CD1c-positive myeloid dendritic cell (primary cell): ENCODE measurements at regions not wholly inside any gene's neighbourhood (a gene's known extent, or its start where the extent isn't known, plus 50 kb on each side); places are given as distances from the start of the nearest gene placed in this dataset.
"Not testable (repeated sequence)": the region's sequence is repeated elsewhere in the genome, so short reads cannot be mapped to it uniquely, and the experiment has no call there.

Experiments used
- DNase-seq: peaks from one replicate; pipeline ENCODE4 v3.0.0-alpha.2; 2016; ENCODE audit errors: extremely low spot score

DNA sequence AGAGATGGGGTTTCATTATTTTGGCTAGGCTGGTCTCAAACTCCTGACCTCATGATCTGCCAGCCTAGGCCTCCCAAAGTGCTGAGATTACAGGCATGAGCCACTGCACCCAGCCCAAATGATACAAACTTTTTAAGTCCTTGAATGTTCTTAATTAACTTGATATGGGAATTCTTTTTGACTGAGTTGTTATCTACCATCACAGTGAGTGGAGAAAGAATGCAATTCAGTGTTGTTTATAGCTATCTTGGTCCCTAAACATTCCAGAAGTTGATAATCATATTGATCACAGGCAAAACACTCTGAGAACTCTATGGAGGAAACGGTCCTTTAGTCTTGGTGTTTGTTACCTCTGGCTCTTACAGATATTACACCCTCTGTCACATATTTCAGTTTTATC is 1072.5 kb downstream of the SUCLG1 start:
- no peak for DNase-seq

DNA sequence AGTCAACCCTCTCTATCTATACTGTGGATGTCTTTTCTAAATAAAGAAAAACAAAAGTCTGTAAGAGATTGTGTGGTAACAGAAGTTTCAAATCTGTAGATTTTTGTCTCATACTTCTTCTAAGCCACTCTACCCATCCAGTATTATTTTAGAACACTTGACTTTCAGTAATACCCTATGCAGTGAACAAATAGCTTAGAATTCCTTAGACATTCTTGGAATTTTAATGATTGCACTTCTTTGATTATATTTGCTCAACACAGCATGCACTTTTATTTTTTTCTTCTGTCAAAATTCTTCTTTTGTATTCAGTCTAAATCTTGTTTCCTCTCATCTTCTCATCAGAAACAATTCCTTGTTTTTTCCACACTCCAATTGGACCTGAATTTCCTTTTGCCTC is 1080.2 kb downstream of the SUCLG1 start:
- DNase-seq = no peak

DNA sequence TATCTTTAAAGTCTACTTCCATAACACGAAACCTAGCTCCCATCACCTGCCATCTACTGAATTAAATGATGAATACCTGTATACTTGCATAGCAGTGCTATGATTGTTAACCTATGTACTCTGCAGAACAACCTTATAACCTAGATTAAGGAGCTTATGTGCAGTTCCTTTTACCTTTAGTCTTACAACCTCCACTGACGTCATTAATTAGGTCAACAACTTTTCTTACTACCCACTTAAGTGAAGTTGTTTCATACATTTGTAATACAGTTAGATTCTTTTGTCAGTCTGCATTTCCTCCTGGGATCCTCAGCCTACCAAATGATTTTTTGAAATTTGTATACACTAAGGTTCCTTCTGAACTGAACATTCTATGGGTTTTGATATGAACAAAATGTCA is 1082.3 kb downstream of the SUCLG1 start:
- no peak for DNase-seq

DNA sequence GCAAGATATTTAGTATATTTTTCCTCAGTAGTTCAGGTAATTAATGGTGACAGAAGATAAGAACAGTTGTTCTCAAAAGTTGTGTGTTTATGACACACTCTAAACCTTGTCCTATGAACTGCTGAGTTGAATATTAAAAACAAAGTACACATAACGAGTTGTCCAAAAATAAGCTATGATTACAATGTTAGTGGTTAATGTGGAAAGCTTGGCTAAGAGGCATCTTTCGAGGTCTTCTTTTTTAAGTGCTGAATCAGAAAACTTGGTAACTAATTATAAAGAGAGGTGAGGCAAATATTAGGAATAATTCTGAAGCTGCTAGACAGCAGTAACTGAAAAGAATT is 1088.7 kb downstream of the SUCLG1 start:
- no peak for DNase-seq

DNA sequence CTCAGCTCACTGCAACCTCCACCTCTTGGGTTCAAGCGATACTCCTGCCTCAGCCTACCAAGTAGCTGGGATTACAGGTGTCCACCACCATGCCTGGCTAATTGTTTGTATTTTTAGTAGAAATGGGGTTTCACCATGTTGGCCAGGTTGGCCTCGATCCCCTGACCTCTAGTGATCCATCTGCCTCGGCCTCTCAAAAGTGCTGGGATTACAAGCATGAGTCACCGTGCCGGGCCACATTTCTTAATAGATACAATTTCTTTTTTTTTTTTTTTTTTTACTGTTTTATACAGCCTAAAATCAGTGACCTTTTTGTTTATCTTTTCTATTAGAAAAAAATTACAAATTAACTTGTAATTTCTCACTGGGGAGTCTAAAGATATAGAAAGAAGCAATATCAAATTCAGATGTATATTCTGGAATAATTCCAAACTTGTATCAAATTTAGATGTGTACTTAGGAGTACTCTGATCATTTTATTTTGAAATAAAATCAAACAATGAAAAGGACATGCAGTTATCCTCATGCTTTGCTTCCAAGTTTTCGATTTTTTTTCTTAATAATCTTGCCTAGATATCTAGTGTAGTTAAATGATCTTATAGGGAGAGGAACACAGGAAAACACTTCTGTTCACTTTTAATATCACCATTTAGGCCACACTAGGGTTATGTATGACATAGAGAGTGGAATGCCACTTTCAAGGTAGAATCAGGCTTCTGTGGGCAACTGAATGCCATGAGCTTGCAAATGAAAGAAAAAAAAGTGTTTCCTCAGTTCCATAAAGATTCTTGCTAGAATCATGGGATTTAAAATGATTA is 1089.3 kb downstream of the SUCLG1 start:
- no peak for DNase-seq

DNA sequence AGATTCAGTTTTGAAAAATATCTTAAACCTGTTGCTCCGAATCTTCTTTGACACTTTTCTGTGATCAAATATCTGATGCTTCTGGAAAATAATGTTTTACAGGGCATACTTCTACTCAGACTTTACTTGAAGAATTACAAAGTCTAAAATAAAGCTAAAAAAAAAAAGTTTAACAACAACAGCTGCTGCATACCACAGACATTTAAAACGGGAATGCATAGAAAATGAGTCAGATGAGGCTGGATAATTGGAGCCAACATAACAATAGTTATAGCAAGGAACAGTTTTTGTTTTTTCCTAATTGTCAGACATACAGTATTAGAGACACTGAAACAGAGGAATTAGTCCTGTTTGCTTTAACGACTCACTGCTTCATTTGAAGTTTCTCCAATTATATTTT is 1090.2 kb downstream of the SUCLG1 start:
- no peak for DNase-seq

DNA sequence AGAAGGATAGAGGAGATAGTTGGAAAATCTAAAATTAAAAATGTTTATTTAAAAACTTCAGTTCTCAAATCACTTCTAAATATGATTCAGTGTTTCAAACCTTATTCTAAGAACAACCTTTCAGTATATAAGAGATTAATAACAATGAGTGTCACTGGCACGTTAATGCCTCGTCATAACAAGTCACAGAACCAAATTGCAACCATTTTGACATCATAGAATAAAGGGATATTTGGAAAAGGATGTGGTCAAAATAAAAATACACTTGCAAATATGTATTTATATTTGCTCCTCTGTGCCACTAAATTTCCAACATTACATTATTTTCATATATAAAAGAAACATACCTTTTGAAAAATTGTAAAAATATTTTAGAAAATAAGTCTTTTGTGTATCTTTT is 1090.6 kb downstream of the SUCLG1 start:
- DNase-seq = no peak

DNA sequence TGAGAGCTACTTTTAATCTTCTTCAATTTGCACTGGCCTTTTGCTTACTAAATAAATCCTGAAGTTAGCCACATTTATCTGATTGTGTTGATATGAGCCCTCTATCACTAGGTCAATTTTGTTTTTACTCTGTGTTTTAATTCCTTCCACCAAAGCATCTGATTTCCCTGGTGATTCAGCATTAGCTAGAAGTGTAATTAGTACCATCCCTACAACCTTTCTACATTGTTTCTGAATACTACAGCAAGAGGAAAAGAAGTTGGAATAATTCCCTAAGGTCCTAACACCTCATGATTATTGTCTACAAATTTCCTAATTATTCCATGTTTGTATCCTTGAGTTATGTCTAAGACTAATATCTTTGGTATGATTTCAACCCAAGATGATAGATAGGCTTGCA is 1093.6 kb downstream of the SUCLG1 start:
- no peak for DNase-seq

DNA sequence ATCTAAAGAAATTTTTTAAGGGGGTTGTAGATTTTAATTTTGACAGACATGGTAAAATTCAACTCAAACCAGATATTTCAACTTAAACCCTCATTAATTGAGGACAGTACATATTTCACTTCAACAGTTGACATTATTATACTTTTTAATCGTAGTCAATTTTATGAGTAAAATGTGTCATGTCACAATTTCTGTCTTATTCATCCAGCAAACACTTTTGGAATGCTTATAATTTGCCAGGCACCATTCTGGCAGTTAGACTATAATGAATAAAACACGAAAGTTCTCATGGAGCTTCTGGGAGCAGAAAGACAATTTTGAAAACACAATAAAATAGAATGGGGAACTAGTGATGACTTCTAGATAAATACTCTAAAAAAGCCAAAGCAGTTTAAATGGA is 1094.8 kb downstream of the SUCLG1 start:
- no peak for DNase-seq

DNA sequence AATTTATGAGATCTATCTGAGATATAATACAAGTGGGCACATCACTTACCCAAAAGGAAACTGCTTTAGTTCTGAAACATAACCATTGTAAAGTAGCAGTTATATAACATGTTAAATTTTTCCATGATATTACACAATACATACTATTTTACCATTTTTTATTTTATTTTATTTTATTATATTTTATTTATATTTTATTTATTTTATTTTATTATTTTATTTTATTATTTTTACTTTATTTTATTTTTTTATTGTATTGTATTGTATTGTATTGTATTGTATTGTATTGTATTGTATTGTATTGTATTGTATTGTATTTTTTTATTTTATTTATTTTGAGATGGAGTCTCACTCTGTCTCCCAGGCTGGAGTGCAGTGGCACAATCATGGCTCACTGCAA is 1095.9 kb downstream of the SUCLG1 start:
- DNase-seq = not testable (repeated sequence)

DNA sequence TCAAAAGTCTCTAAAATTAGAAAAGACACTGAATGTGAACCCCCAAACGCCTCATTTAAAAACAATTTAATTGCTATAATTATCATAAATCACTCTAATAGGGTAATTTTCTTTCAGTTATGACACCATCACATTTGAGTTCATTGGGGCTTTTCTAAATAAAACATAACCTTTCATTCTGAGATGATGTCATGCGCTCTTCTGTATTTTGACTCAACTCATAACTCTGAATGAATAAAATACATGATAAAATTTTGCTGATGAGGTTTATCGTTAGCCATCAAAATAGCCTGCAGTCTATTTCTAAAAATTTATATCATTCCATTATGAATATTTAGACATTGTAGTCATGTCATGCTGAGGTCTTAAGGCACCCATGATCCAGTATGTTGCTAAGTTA is 1099.7 kb downstream of the SUCLG1 start:
- no peak for DNase-seq

DNA sequence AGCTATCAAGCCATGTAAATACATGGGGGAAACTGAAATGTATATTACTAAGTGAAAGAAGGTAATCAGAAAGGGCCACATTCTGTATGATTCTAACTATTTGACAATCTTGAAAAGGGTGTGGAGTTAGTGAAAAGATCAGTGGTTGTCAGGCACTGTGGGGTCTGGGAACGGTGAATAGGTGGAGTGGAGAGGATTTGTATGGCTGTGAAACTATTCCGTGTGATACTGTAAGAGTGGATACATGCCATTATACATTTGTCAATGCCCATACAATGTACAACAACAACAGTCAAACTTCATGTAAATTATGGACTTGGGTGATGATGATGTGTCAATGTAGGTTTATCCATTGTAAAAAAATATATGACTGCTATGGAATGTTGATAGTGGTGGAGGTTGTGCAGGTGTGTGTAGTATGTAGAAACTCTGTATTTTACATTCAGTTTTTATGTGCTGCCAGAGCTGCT is 1116.2 kb downstream of the SUCLG1 start:
- no peak for DNase-seq

DNA sequence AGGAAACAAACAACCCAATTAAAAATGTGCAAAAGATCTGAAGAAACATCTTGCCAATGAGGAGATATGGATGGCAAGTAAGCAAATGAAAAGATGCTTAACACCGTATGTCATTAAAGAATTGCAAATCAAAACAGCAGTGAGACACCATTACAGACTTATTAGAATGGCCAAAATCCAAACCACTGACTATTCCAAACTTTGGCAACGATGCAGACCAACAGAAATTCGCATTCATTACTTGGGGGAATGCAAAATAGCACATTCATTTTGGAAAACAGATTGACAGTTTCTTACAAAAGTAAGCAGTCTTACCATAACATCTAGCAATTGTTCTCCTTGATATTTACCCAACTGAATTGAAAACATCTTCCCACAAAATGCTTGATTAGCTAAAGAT is 1118.7 kb downstream of the SUCLG1 start:
- no peak for DNase-seq

DNA sequence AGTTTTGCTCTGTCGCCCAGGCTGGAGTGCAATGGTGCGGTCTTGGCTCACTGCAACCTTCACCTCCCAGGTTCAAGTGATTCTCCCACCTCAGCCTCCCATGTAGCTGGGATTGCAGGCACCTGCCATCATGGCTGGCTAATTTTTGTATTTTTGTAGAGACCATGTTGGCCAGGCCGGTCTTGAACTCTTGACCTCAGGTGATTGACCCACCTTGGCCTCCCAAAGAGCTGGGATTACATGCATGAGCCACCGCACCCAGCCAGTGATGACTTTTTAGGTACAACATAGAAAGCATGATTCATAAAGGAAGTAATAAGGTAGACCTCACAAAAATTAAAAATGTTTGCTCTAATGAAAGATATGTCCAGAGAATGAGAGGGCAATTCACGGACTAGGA is 1119.1 kb downstream of the SUCLG1 start:
- not testable (repeated sequence) for DNase-seq

DNA sequence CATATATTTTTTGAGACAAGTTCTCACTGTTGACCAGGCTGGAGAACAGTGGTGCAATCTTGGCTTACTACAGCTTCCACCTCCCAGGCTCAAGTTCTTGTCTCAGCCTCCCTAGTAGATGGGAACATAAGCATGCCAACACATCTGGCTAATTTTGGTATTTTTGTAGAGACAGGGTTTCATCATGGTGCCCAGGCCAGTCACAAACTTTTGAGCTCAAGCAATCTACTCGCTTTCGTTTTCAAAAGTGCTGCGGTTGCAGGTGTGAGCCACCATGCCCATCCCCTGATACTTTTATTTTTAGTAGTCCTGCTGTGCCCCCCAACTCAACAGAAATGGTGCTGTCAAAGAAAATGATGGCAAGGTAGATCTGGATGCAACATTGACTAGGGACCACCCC is 1127.3 kb downstream of the SUCLG1 start:
- no peak for DNase-seq

DNA sequence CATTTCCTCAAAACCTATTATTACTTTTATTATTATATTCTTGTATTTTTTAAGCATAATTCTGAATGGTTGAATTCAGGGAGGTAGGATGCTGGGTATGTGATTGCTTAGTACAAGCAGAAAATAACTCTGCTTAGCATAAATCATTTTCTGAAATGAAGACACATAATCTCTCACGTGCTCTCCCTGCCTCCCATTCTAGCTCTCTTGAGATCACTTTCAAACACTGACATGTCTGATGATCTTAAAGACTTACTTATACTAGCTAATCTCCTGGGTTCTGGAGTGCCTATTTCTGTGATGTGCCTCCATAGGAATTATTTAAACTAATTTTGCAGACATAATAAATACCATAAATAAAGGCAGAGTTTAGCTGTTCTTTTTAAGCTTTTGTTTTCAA is 1136.0 kb downstream of the SUCLG1 start:
- no peak for DNase-seq

DNA sequence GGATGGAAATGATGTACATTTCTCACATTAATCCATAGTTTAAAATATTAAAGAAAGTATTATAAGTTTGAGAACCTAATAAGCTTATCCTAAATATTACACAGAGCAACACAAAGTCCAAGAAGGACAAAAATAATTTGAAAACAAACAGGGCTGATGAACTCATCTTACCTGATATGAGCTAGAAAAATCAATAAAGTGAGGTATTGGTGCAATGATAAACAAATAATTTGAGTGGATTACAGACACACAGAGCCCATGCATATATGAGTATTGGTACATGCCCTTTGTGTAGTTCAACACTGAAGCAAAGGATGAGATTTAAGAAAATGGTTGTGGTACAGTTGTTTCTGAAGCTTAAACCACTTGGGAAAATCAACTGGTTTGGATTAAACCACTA is 1139.0 kb downstream of the SUCLG1 start:
- DNase-seq = no peak

DNA sequence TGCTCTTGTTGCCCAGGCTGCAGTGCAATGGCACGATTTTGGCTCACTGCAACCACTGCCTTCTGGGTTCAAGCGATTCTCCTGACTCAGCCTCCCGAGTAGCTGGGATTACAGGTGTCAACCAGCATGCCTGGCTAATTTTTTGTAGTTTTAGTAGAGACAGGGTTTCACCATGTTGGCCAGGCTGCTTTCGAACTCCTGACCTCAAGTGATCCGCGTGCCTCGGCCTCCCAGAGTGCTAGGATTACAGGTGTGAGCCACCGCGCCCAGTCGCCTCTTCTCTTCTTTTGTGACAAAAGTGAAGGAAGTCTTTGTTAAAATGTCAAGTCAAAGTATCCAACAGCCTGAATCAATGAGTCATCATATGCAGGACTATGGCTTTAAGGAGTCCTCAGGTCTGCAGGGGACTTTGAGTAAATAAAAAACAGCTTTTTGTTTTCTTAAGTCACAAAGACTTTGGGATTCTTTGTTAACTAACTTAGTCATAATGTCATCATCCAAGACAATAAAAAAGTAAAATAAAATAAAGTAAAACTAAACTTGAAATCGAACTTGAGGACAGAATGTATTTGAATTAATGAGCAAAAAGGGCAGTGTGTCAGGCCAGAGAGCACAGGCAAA is 1153.2 kb downstream of the SUCLG1 start:
- no peak for DNase-seq

DNA sequence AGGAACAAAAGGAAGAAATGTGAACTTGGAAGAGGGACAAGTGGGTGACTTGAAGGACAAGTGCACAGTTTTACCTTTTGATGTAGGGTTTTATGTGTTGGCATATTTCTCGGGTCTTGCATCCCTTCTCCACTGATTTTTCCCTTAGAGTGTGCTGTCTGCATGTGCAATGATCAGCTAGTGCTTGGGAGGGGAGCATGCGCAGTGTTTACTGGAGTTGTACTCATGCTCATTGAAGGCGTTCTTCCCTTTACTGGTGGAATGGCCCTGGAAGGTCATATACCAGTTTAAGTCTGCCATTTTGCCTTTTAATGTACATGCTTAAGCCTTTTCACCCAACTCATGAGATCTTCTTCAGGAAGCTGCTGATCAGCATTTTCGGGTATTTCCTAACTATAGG is 1168.0 kb downstream of the SUCLG1 start:
- DNase-seq = no peak

DNA sequence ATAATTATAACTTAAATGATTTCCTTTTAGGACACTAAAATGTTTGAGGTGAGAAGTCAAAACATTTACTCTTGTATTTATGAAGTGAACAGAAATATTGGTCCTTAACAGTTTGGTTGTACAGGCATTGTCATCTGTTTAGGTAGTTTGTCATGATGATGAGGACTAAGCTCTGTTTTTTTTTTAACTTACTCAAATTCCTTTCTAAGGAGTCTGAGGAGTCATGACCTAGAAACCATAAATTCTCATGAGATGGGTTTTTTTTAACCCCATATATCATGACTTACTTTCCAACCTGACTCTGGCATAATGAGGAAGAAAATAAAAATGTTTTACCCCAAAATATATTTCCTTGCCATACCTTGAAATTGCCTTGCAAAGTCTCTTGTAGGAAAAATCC is 1176.2 kb downstream of the SUCLG1 start:
- no peak for DNase-seq

DNA sequence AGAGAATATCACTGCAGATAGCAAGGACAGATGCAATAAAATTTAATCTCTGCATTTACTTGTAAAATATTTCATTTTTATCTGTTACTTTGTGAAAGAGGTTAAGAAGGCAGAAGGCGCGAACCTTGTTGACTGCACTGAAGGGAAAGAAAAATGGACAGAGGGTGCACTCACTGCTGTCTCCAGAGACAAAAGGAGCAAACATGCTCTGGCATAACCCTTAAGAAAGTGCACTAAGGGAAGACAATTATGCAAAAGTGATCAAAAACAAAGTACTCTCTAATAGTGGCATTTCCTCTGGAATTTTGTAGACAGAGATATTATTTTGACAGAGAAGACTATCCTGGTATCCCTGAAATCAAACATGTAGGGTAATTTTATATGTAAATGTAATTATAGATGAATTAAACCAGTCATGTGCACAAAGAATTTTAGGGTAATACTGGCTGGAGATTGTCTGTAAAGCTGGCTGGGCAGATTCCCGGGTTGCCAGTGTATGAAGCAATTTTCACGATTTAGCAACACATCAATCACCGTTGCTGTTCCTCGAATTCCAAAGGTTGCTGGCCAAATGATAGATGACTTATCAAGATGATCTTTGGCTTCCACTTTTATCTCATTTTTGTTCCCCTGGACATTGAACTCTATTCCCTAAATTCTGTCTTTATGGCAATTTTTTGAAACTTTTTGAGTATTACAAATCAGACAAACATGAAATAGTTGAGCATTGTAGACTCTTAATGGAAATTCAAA is 1176.9 kb downstream of the SUCLG1 start:
- no peak for DNase-seq

DNA sequence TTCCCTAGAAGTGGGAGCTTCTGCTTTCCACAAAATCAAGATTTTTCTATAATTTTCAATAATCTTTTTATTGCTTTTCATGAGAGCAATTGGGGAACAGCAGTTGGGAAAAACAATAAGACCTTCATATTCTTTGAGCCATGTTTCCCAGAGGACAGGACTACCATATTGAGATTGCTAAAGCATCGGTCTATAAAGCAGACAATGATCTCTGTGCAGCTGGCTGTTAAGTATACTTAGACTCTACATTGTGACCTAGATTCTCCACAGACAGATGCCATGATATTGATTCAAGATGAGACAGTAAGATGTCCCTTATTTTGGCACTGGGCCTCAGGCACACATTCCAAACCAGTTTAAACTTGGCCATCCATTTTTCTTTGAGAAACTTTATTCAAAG is 1178.7 kb downstream of the SUCLG1 start:
- no peak for DNase-seq

DNA sequence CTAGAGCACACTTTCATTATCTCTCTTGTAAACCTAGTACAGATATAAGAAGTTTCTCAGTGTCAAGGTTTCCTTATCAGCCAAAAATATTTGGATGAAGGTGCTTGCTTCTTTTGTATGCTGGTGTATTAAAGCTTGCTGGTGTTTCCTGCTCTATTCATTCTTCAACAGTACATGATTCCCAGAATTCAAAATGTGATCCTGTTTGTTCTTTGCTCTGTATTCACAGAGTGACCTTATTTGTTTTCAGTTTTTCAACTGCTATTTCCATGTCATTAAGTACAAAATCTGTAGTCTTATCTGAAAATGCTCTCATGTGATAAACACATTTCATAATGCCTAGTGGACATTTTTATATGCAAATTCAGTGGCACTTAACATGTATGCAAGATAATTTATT is 1185.8 kb downstream of the SUCLG1 start:
- no peak for DNase-seq
